Neural cell (in vitro differentiated cells): ENCODE measurements at regions not wholly inside any gene's neighbourhood (a gene's known extent, or its start where the extent isn't known, plus 50 kb on each side); places are given as distances from the start of the nearest gene placed in this dataset.

ENCODE experiments used
- H2AFZ ChIP-seq: fragments of 200-600, 300-800 bp; sonication (generic), shearing (Covaris generic); 2 replicates; pipeline ENCODE4 v1.6.0; 2014; ENCODE audit warnings: low read depth, mild to moderate bottlenecking, antibody characterized with exemption, low read length, moderate library complexity
- H3F3A ChIP-seq: fragments of 200-600 bp; shearing (Covaris generic); 2 replicates; pipeline ENCODE4 v1.6.1; 2016; ENCODE audit warnings: mild to moderate bottlenecking, moderate library complexity, mixed read lengths, antibody characterized with exemption, low read length; ENCODE audit not compliant: insufficient read depth, poor library complexity, severe bottlenecking
- H3K27ac ChIP-seq: fragments of 200-600, 300-800 bp; sonication (generic), shearing (Covaris generic); 2 replicates; pipeline ENCODE4 v1.5.1; 2014; ENCODE audit warnings: mild to moderate bottlenecking, low read length, moderate library complexity
- H3K27me3 ChIP-seq: fragments of 300-800, 200-600 bp; sonication (generic), shearing (Covaris generic); 2 replicates; pipeline ENCODE4 v1.6.0; 2014; ENCODE audit warnings: mild to moderate bottlenecking, low read depth, low read length, moderate library complexity; ENCODE audit not compliant: insufficient read depth
- H3K36me3 ChIP-seq: fragments of 300-800, 200-600 bp; sonication (generic), shearing (Covaris generic); 2 replicates; pipeline ENCODE4 v1.5.1; 2014; ENCODE audit warnings: mild to moderate bottlenecking, antibody characterized with exemption, low read length, moderate library complexity; ENCODE audit not compliant: insufficient read depth
- H3K4me2 ChIP-seq: fragments of 300-800, 200-600 bp; sonication (generic), shearing (Covaris generic); 2 replicates; pipeline ENCODE4 v1.6.0; 2014; ENCODE audit warnings: mild to moderate bottlenecking, low read length
- H3K4me3 ChIP-seq: fragments of 300-800, 200-600 bp; sonication (generic), shearing (Covaris generic); 2 replicates; pipeline ENCODE4 v1.5.1; 2014; ENCODE audit warnings: mild to moderate bottlenecking, low read length, moderate library complexity
- H3K79me2 ChIP-seq: fragments of 200-600 bp; shearing (Covaris generic); replicated peaks from 2 replicates; pipeline ENCODE4 v1.6.0; 2014; ENCODE audit warnings: mild to moderate bottlenecking, low read length, moderate library complexity; ENCODE audit not compliant: insufficient read depth
- H3K9ac ChIP-seq: fragments of 300-800, 200-600 bp; sonication (generic), shearing (Covaris generic); 2 replicates; pipeline ENCODE4 v1.6.1; 2016; ENCODE audit warnings: mild to moderate bottlenecking, low read length, mixed read lengths
- H3K9me2 ChIP-seq: fragments of 200-600 bp; shearing (Covaris generic); 2 replicates; pipeline ENCODE4 v1.6.1; 2016; ENCODE audit warnings: mild to moderate bottlenecking, low read length, mixed read lengths; ENCODE audit not compliant: insufficient read depth
- H3K9me3 ChIP-seq: fragments of 200-600, 300-800 bp; sonication (generic), shearing (Covaris generic); 2 replicates; pipeline ENCODE4 v1.6.1; 2016; ENCODE audit warnings: mild to moderate bottlenecking, mixed run types, low read length, moderate library complexity, mixed read lengths
- H4K20me1 ChIP-seq: fragments of 200-600 bp; shearing (Covaris generic); 2 replicates; pipeline ENCODE4 v1.6.1; 2016; ENCODE audit warnings: mild to moderate bottlenecking, mixed run types; ENCODE audit not compliant: insufficient read depth
- CTCF ChIP-seq: fragments of 450-650 bp; IDR thresholded peaks from 2 replicates; pipeline ENCODE4 v1.5.1; 2014; ENCODE audit warnings: antibody characterized with exemption, mild to moderate bottlenecking, moderate library complexity; ENCODE audit not compliant: poor library complexity, severe bottlenecking
- EP300 ChIP-seq: fragments of 450-650 bp; conservative IDR thresholded peaks from 2 replicates; pipeline ENCODE4 v1.6.1; 2014; ENCODE audit warnings: antibody characterized with exemption, mild to moderate bottlenecking, moderate library complexity; ENCODE audit not compliant: poor library complexity, severe bottlenecking
- EZH2 ChIP-seq: fragments of 200-600, 300-800 bp; shearing (Covaris generic), sonication (generic); IDR thresholded peaks from 2 replicates; pipeline ENCODE4 v1.6.1; 2014; ENCODE audit warnings: antibody characterized with exemption, low read length, borderline replicate concordance, mild to moderate bottlenecking; ENCODE audit not compliant: insufficient read depth, poor library complexity, severe bottlenecking
- MXI1 ChIP-seq: fragments of 450-650 bp; conservative IDR thresholded peaks from 2 replicates; pipeline ENCODE4 v1.6.1; 2014; ENCODE audit warnings: antibody characterized with exemption, mild to moderate bottlenecking; ENCODE audit not compliant: poor library complexity, severe bottlenecking
- POLR2AphosphoS5 ChIP-seq: IDR thresholded peaks from 2 replicates; pipeline ENCODE4 v1.6.1; 2012
- RAD21 ChIP-seq: fragments of 450-650 bp; conservative IDR thresholded peaks from 2 replicates; pipeline ENCODE4 v1.6.1; 2014; ENCODE audit warnings: antibody characterized with exemption, mild to moderate bottlenecking, moderate library complexity
- REST ChIP-seq: IDR thresholded peaks from 2 replicates; pipeline ENCODE4 v1.6.1; 2012; ENCODE audit warnings: borderline replicate concordance
- SMC3 ChIP-seq: fragments of 450-650 bp; conservative IDR thresholded peaks from 2 replicates; pipeline ENCODE4 v1.6.1; 2014; ENCODE audit warnings: antibody characterized with exemption, mild to moderate bottlenecking, moderate library complexity; ENCODE audit not compliant: poor library complexity
- TAF1 ChIP-seq: IDR thresholded peaks from 2 replicates; pipeline ENCODE4 v1.6.1; 2012; ENCODE audit warnings: low read depth

DNA sequence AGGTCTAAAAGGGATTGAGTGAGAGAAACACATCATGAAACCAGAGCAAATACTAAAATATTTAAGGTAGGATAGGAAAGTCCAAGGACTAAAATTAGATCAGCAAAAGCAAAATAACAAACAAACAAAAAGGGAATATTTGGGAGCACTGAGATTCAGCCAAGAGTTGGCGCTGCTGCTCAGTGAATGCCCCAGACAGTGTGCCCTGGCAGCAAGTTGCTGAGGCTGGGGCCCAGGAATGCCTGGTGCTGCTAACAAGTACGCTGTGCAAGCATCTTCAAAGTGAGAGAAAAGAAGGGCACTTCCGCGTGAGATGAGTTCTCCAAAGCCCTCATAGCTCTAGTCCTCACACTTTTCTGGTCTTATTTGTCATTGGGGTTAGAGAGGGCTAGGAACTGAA, 603.3 kb downstream of the EFNA5 start:
- Histone ChIP-seq H3K4me3 (no peak overlapping the region), H3K9ac (no peak overlapping the region), H3K9me3 (peaks cover 7% of the 10 kb centered on the region), H3K4me2 (no peak overlapping the region), H3K9me2 (no peaks in the 10 kb centered on the region), H2AFZ (no peak overlapping the region), H3K36me3 (no peaks in the 10 kb centered on the region), H3F3A (no peaks in the 10 kb centered on the region), H3K27ac (no peak overlapping the region), H3K79me2 (no peaks in the 10 kb centered on the region), H3K27me3 (no peaks in the 10 kb centered on the region), H4K20me1 (no peaks in the 10 kb centered on the region)
- no peak for TF ChIP-seq RAD21
- no peak for TF ChIP-seq POLR2AphosphoS5
- no peak for TF ChIP-seq REST
- no peak for TF ChIP-seq TAF1
- TF ChIP-seq SMC3, result no peak
- TF ChIP-seq EZH2, result no peak
- TF ChIP-seq CTCF, result no peak
- TF ChIP-seq MXI1, result no peak
- TF ChIP-seq EP300, result no peak

DNA sequence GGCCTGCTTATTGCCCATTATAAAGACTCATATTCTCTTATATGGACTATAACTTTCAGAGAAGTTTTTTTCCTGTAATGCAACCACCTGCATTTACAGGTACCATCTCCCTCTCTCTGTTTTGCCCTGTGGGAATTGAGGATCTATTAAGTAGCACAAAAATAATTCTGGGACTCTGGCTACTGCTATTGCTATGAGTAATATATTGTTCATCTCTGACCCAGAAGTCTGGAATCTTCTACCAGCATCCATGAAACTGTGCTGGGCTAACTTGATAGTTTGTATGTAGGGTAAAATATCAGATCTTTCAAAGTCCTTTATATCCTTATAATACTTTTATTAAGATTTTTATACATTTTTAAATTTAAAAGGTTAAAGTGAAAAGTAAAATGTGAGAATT, 607.2 kb downstream of the EFNA5 start:
- Histone ChIP-seq H4K20me1 (no peaks in the 10 kb centered on the region), H3K9ac (no peak overlapping the region), H3K9me3 (no peaks in the 10 kb centered on the region), H3K4me3 (no peak overlapping the region), H3K36me3 (no peaks in the 10 kb centered on the region), H3K27ac (no peak overlapping the region), H3K27me3 (no peaks in the 10 kb centered on the region), H2AFZ (no peak overlapping the region), H3F3A (no peaks in the 10 kb centered on the region), H3K9me2 (no peaks in the 10 kb centered on the region), H3K79me2 (no peaks in the 10 kb centered on the region), H3K4me2 (no peak overlapping the region)
- TF ChIP-seq EP300, result no peak
- no peak for TF ChIP-seq SMC3
- TF ChIP-seq POLR2AphosphoS5, result no peak
- no peak for TF ChIP-seq REST
- no peak for TF ChIP-seq CTCF
- TF ChIP-seq MXI1, result no peak
- TF ChIP-seq TAF1, result no peak
- no peak for TF ChIP-seq EZH2
- no peak for TF ChIP-seq RAD21
